CD14-positive monocyte (primary cell): ENCODE measurements at regions not wholly inside any gene's neighbourhood (a gene's known extent, or its start where the extent isn't known, plus 50 kb on each side); places are given as distances from the start of the nearest gene placed in this dataset.

Experiments used
- DNase-seq, 3 donors: peaks; one replicate each; pipeline ENCODE4 v3.0.0-alpha.2; 2011 to 2022
- H2AFZ ChIP-seq: 2 replicates; pipeline ENCODE4 v1.6.0; 2012; ENCODE audit warnings: mild to moderate bottlenecking, low read depth, low read length, inconsistent platforms; ENCODE audit not compliant: insufficient read depth, poor library complexity, severe bottlenecking
- H3K27ac ChIP-seq, 2 donors: 1 replicate in 1 of 2; 2 replicates in 1 of 2; pipeline ENCODE4 v1.5.1; 2012 to 2013; ENCODE audit warnings: low read length in 2 of 2, control low read depth in 1 of 2, inconsistent platforms in 1 of 2, low read depth in 1 of 2, mild to moderate bottlenecking in 1 of 2
- H3K27me3 ChIP-seq, 2 donors: one replicate each; pipeline versions ENCODE4 v1.6.0 to v1.6.1; 2011 to 2013; ENCODE audit warnings: low read length in 2 of 2; ENCODE audit not compliant: control insufficient read depth in 2 of 2, insufficient read depth in 2 of 2
- H3K36me3 ChIP-seq, 2 donors: replicated peaks in 1 of 2; 1 replicate in 1 of 2; 2 replicates in 1 of 2; pipeline versions ENCODE4 v1.5.1 to v1.6.1; 2012 to 2013; ENCODE audit warnings: low read length in 2 of 2, control low read depth in 1 of 2, inconsistent platforms in 1 of 2, mild to moderate bottlenecking in 1 of 2; ENCODE audit not compliant: insufficient read depth in 2 of 2, control insufficient read depth in 1 of 2
- H3K4me1 ChIP-seq, 2 donors: 1 replicate in 1 of 2; 2 replicates in 1 of 2; pipeline versions ENCODE4 v1.5.1 to v1.6.1; 2012 to 2013; ENCODE audit warnings: low read length in 2 of 2, control low read depth in 1 of 2, inconsistent platforms in 1 of 2, mild to moderate bottlenecking in 1 of 2, moderate library complexity in 1 of 2; ENCODE audit not compliant: insufficient read depth in 2 of 2, control insufficient read depth in 1 of 2
- H3K4me2 ChIP-seq: replicated peaks from 2 replicates; pipeline ENCODE3; 2012; ENCODE audit warnings: low read length, moderate library complexity, mild to moderate bottlenecking; ENCODE audit not compliant: poor library complexity, severe bottlenecking; ENCODE audit errors: extremely low read depth
- H3K4me3 ChIP-seq, 3 experiments: fragments of 200-600 bp in 1 of 3; sonication (generic) in 1 of 3; replicated peaks in 1 of 3; 1 replicate in 2 of 3; 2 replicates in 1 of 3; pipeline ENCODE4 v1.5.1; 2011 to 2013; ENCODE audit warnings: low read length in 3 of 3, mild to moderate bottlenecking in 3 of 3, control low read depth in 2 of 3, low read depth in 2 of 3, inconsistent platforms in 1 of 3, moderate library complexity in 1 of 3
- H3K79me2 ChIP-seq: 2 replicates; pipeline ENCODE4 v1.6.0; 2012; ENCODE audit warnings: mild to moderate bottlenecking, control low read depth, inconsistent platforms, low read length, moderate library complexity; ENCODE audit not compliant: insufficient read depth
- H3K9ac ChIP-seq: 2 replicates; pipeline ENCODE4 v1.6.0; 2017; ENCODE audit warnings: low read length, mild to moderate bottlenecking; ENCODE audit not compliant: insufficient read depth, poor library complexity, severe bottlenecking
- H3K9me3 ChIP-seq, 2 donors: replicated peaks in 1 of 2; 1 replicate in 1 of 2; 2 replicates in 1 of 2; pipeline versions ENCODE4 v1.5.1 to v1.6.1; 2012 to 2013; ENCODE audit warnings: low read length in 2 of 2, control low read depth in 1 of 2; ENCODE audit not compliant: control insufficient read depth in 1 of 2, insufficient read depth in 1 of 2
- H4K20me1 ChIP-seq: 2 replicates; pipeline ENCODE4 v1.6.0; 2012; ENCODE audit warnings: mild to moderate bottlenecking, low read length, control low read depth, moderate library complexity; ENCODE audit not compliant: insufficient read depth
- H3K27ac Mint-ChIP-seq, 7 donors: one replicate each; pipeline ENCODE4 v1.8.0; 2020; ENCODE audit warnings: mild to moderate bottlenecking in 7 of 7, mixed read lengths in 7 of 7, moderate library complexity in 6 of 7, inconsistent platforms in 2 of 7
- H3K27me3 Mint-ChIP-seq, 3 donors: one replicate each; pipeline ENCODE4 v1.8.0; 2021 to 2022; ENCODE audit warnings: low read depth in 3 of 3, mild to moderate bottlenecking in 3 of 3, mixed read lengths in 3 of 3, moderate library complexity in 3 of 3, inconsistent platforms in 1 of 3
- H3K36me3 Mint-ChIP-seq, 2 donors: one replicate each; pipeline ENCODE4 v1.8.0; 2020; ENCODE audit warnings: mixed read lengths in 2 of 2, inconsistent platforms in 1 of 2, mild to moderate bottlenecking in 1 of 2
- H3K4me1 Mint-ChIP-seq: one replicate; pipeline ENCODE4 v1.8.0; 2020; ENCODE audit warnings: mild to moderate bottlenecking, mixed read lengths
- H3K4me3 Mint-ChIP-seq, 2 donors: one replicate each; pipeline ENCODE4 v1.8.0; 2020; ENCODE audit warnings: mild to moderate bottlenecking in 2 of 2, mixed read lengths in 2 of 2, moderate library complexity in 1 of 2
- H3K9me3 Mint-ChIP-seq, 7 donors: one replicate each; pipeline ENCODE4 v1.8.0; 2020 to 2022; ENCODE audit warnings: mixed read lengths in 7 of 7, mild to moderate bottlenecking in 6 of 7, moderate library complexity in 6 of 7, inconsistent platforms in 2 of 7
- CTCF ChIP-seq: fragments of 200-600 bp; IDR thresholded peaks from one replicate; pipeline ENCODE4 v1.8.0; 2022; ENCODE audit warnings: antibody characterized with exemption, mild to moderate bottlenecking
- WGBS: methylation state at CpG from one replicate; pipeline ENCODE4 v1.1.5; 2013; ENCODE audit warnings: missing lambda C conversion rate; ENCODE audit not compliant: insufficient coverage; 5-methylcytosine and 5-hydroxymethylcytosine counted together
- intact Hi-C, 2 donors: fragments of 100-400 bp; cut with micrococcal nuclease; formaldehyde crosslinking; loops; one replicate each; pipeline versions ENCODE4 v1.15.0 to v1.15.1; 2023

GRCh38 chr1:65512383-65512782 is 91.9 kb downstream of the LEPR start:
- Mint-ChIP-seq H3K9me3 (peaks cover 0 to 3% (median 0%) of the 10 kb centered on the region in 7 donors), H3K27me3 (peaks cover 0 to 3% (median 0%) of the 10 kb centered on the region in 3 donors), H3K4me1 (no peaks in the 10 kb centered on the region), H3K36me3 (no peaks in the 10 kb centered on the region), H3K27ac (no peak overlapping the region), H3K4me3 (no peak overlapping the region)
- Histone ChIP-seq H3K4me3 (no peak overlapping the region), H3K27ac (no peak overlapping the region), H3K9ac (no peak overlapping the region), H3K9me3 (no peaks in the 10 kb centered on the region), H4K20me1 (no peaks in the 10 kb centered on the region), H3K4me2 (no peak overlapping the region), H3K27me3 (no peaks in the 10 kb centered on the region), H3K36me3 (no peaks in the 10 kb centered on the region), H3K4me1 (no peaks in the 10 kb centered on the region), H2AFZ (no peak overlapping the region), H3K79me2 (no peaks in the 10 kb centered on the region)
- TF ChIP-seq CTCF, result no peak
- DNase-seq, result no peak
- intact Hi-C loops, result no loop called here
- 93% methylated on average over 3 of the region's 4 CpGs for WGBS

- Histone ChIP-seq H3K27me3 (no peaks in the 10 kb centered on the region), H3K9ac (no peak overlapping the region), H3K79me2 (no peaks in the 10 kb centered on the region), H3K4me3 (no peak overlapping the region), H3K4me2 (no peak overlapping the region), H3K36me3 (no peaks in the 10 kb centered on the region), H3K27ac (no peak overlapping the region), H4K20me1 (no peaks in the 10 kb centered on the region), H3K9me3 (no peaks in the 10 kb centered on the region), H3K4me1 (no peaks in the 10 kb centered on the region), H2AFZ (no peak overlapping the region)
- intact Hi-C loops, result no loop called here
- peaks cover 0 to 3% (median 0%) of the 10 kb centered on the region in 3 donors for H3K27me3 Mint-ChIP-seq
- no peaks in the 10 kb centered on the region for H3K36me3 Mint-ChIP-seq
- H3K4me3 Mint-ChIP-seq, result no peak overlapping the region
- WGBS, result no CpG with 5 or more reads among the region's 1 CpG
- TF ChIP-seq CTCF, result no peak
- H3K4me1 Mint-ChIP-seq, result no peaks in the 10 kb centered on the region
- DNase-seq, result no peak
- H3K9me3 Mint-ChIP-seq, result peaks cover 0 to 3% (median 0%) of the 10 kb centered on the region in 7 donors
- no peak overlapping the region for H3K27ac Mint-ChIP-seq
Measured at GRCh38 chr1:65512967-65513780, 92.7 kb downstream of the LEPR start.
